IPS-NIHi7 (cell line): ENCODE measurements at regions not wholly inside any gene's neighbourhood (a gene's known extent, or its start where the extent isn't known, plus 50 kb on each side); places are given as distances from the start of the nearest gene placed in this dataset.

Experiments used
- DNase-seq: peaks from one replicate; pipeline ENCODE4 v3.0.0; 2012; ENCODE audit warnings: mixed read lengths; ENCODE audit errors: extremely low spot score

- DNase-seq: no peak
Measured at GRCh38 chr19:30152510-30153291, 210.7 kb downstream of the URI1 start.

GRCh38 chr19:30153326-30154210 is 211.5 kb downstream of the URI1 start:
- DNase-seq: no peak

DNA sequence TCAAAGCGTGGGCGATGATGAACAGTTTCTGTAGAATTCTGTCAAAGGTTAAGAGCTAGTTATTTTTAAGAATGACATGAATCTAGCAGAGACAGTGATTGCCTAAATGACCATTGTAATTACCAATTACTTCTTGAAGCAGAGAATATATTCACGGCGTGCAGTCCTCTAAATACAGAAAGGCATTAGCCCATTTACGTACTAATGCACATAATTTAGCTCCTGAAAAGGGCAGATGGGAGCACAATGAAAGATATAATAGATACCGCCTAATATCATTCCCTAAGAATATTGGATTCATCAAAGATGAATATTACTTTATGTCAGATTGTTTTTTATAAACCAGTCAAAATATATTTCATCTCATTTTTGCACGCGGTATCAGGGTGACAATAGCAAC is 212.4 kb downstream of the URI1 start:
- DNase-seq: no peak

DNA sequence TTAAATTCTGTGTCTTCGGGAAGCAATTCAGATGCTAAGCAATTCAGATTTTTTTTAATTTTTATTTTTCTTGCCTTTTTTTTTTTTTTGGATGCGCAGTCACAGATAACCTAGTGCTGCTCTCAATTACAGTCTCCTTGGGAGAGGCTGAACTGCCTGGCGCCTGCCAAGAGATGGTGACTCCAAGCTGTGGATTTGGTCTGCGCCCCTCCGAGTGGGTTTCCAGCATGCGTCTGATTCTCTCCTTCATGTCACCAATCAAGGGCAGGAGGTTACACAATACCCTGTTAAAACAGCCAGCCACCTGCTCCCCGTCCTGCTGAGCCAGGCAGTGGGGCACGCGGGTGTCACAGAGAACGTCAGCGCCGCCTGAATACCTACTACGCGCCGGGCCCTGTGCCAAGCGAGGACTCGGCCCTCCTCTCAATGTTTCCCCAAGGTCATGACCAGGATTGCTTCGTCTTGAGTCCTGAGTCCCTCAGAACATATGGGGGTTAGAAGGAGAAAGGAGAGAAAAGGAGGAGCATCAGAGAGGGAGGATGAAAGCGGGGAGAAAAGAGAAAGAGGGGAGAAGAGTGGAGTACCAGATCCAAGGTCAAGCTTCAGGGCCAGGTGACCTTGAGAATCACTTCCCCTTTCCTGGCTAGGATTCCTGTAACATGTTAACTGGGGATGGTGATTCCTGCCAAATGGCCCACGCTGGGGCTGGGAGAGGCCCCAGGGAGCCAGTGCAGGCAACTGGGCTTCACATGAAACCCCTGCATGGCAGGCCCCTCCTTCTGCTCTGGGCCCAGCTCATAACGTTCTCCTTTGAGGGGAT is 213.6 kb downstream of the URI1 start:
- no peak for DNase-seq

GRCh38 chr19:30156646-30157045 is 214.6 kb downstream of the URI1 start:
- no peak for DNase-seq

GRCh38 chr19:30158067-30158892 is 213.9 kb upstream of the ZNF536 start:
- no peak for DNase-seq

- no peak for DNase-seq
Measured at GRCh38 chr19:30158893-30159245, 213.3 kb upstream of the ZNF536 start.

DNA sequence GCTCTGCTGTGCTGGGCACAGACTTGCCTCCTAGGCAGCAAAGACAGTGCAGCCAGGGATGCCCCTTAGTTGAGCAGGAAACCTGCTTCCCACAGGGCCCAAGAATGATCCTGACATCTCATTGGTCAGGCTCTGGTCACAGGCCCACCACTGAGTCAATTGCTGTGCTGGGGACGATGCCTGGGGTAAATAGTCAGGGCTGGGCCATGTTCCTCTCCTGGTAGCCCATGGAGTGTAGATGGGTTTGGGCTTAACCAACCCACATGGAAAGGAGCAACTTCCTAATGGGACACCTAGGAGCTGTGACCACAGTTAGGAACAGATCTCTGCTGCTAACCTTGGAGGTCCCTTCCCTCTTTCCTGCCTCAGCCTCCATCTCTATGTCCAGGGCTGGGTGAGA is 212.5 kb upstream of the ZNF536 start:
- DNase-seq: no peak

DNA sequence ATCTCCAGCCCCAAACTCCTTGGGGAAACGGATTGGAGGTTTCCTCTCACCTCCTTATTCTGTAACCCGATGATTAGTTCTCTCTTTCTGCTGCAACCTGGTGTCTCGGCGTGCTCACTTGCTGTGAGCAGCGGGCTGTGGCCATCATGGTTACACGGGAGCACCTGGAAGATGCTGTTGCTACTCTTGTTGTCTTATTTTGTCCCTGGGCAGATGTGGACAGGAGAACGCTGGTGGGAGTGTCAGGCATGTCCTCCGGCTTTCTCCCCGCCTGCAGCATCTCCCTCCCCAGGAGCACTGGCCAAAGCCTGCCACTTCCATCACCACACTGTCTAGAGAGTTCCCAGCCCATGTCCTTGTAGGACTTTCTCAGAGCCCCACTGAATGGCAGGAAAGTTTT is 211.8 kb upstream of the ZNF536 start:
- DNase-seq: no peak

- DNase-seq: no peak
Measured at GRCh38 chr19:30161021-30161655, 211.0 kb upstream of the ZNF536 start.

- DNase-seq: no peak
Measured at GRCh38 chr19:30161770-30162169, 210.4 kb upstream of the ZNF536 start.

DNA sequence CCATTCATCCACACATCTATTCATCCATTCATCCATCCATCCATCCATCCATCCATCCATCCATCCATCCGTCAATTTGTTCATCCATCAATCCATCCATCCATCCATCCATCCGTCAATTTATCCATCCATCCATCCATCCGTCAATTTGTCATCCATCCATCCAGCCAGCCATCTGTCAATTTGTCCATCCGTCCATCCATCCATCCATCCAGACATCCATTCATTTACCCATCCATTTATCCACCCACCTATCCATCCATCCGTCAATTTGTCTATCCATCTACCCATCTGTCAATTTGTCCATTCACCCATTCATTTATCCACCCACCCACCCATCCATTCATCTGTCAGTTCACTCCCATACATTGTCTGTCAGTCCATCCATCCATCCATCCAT is 209.5 kb upstream of the ZNF536 start:
- no peak for DNase-seq

DNA sequence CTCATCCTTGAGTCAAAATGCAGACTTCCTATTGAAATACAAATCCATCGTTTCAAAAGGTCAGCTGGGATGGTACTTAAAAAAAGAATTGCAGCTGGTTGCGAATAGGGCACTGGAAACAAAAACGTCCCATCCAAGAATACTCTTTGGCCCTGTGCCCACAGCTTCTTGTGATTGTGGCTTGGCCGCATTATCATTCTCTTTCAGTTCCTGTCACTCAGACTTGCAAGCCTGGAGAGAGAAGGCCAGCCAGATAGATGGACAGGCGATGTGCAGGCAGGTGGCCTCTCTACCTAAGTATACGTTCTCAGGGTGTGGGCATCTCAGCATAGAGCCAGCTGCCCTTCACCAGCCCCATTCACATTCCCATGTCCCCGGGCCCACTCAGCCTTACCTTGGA is 208.5 kb upstream of the ZNF536 start:
- no peak for DNase-seq

GRCh38 chr19:30165228-30165813 is 206.9 kb upstream of the ZNF536 start:
- no peak for DNase-seq

DNA sequence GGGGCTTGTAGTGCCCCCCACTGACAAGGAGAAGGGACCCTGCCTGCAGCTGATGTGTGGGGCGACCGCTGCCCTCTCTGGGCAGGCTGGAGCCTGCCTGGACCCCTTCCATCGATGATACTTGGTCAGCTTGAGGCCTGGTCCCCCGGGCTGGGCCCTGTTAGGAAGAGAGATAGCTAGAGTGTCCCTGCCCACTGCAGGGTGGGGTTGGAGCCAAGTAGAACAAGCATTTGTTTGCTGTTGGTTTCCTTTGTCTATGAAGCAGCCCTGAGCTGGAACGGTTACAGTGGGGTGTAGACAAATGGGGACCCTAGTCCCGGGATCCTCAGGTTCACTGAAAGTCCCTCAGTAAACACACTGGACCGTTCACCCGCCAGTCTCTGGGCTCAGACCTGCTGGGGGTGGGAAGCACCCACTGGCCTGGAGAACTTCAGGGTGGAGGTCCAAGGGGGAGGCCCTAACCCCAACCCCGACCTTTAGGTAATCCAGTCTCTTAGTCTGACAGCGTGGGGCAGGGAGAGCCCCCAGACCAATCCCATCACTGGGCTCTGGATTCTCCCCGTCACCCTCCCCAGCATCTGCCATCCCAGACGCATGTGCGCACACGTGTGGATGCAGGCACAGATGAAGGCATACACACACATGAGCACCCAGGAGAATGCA is 204.8 kb upstream of the ZNF536 start:
- DNase-seq: no peak

DNA sequence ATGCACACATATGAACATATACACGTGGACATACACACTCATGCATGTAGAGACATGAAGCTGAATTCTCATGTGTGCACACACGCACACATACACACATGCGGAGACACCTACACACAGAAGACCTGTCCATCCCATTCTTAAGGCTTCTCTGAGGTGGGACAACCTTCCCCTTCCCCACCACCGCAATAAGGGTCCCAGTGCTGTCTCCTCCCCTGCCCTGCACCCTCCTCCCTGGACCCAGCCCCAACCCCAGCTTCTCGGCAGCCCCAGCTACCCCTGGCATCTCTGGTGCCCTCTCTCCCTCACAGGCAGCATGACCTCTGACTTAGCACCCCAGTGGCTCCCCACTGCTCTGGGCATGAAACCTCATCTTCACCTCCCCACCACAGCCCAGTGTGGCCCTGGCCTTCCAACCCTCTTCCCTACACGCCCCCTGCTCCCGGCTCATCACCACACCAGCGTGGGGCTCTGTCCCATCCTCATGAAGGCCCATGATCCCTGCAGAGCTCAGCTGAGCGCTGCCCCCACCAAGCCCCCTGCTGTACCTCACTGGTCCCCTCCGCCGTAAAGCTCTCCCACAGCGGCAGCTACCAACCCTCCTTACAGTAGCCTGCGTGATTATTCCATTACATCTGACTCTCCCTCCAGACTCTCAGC is 204.1 kb upstream of the ZNF536 start:
- DNase-seq: no peak

GRCh38 chr19:30168760-30169159 is 203.4 kb upstream of the ZNF536 start:
- no peak for DNase-seq

- DNase-seq: no peak
Measured at GRCh38 chr19:30169196-30169900, 202.8 kb upstream of the ZNF536 start.

DNA sequence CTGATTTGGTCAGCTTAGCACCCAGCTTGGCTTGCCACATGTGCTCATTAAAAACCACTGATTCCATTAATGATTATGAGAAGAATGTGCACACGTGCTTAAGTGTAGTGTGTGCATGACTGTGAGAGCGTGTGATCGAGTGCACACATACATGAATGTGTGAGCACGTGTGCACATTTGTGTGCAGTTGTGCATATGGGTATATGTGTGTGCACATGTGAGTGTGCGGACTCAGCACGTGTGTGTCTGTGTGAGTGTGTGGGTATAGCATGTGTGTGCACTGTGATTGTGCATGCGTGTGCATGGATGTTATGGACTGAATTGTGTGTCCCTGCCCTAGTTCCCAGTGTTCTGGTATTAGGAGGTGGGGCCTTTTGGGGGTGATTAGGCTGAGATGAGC is 202.1 kb upstream of the ZNF536 start:
- no peak for DNase-seq
